NOMO-1 (cell line): ENCODE measurements at regions not wholly inside any gene's neighbourhood (a gene's known extent, or its start where the extent isn't known, plus 50 kb on each side); places are given as distances from the start of the nearest gene placed in this dataset.

Experiments used
- DNase-seq, 2 experiments: peaks; one replicate each; lab custom pipeline; 2025; ENCODE audit not compliant: unreplicated experiment in 2 of 2; lab: John Stamatoyannopoulos, UW

- DNase-seq: no peak
Measured at GRCh38 chr6:56297022-56297989, 49.9 kb upstream of the COL21A1 start.
